ENCODE measurements at regions not wholly inside any gene's neighbourhood (a gene's known extent, or its start where the extent isn't known, plus 50 kb on each side); places are given as distances from the start of the nearest gene placed in this dataset.
"Not testable (repeated sequence)": the region's sequence is repeated elsewhere in the genome, so short reads cannot be mapped to it uniquely, and the experiment has no call there.

GRCh38 chr21:13923175-13923574 is 287.6 kb downstream of the LIPI start:
- not testable (repeated sequence) for DNase-seq

- DNase-seq = not testable (repeated sequence)
Observed at GRCh38 chr21:13921455-13921854, 289.3 kb downstream of the LIPI start.

GRCh38 chr21:13907385-13907784 is 297.8 kb downstream of the POTED start:
- not testable (repeated sequence) for DNase-seq

GRCh38 chr21:13896596-13897247 is 287.1 kb downstream of the POTED start:
- DNase-seq = not testable (repeated sequence)

- DNase-seq = not testable (repeated sequence)
Observed at GRCh38 chr21:13893617-13894016, 284.0 kb downstream of the POTED start.

- DNase-seq = not testable (repeated sequence)
Observed at GRCh38 chr21:13893025-13893424, 283.4 kb downstream of the POTED start.

- DNase-seq = not testable (repeated sequence)
Observed at GRCh38 chr21:13892146-13892751, 282.7 kb downstream of the POTED start.

- DNase-seq = not testable (repeated sequence)
Observed at GRCh38 chr21:13889176-13889575, 279.6 kb downstream of the POTED start.

- DNase-seq = not testable (repeated sequence)
Observed at GRCh38 chr21:13883641-13884395, 274.2 kb downstream of the POTED start.

- not testable (repeated sequence) for DNase-seq
Observed at GRCh38 chr21:13877503-13877902, 267.9 kb downstream of the POTED start.

GRCh38 chr21:13876999-13877398 is 267.4 kb downstream of the POTED start:
- not testable (repeated sequence) for DNase-seq

- DNase-seq = not testable (repeated sequence)
Observed at GRCh38 chr21:13874001-13874400, 264.4 kb downstream of the POTED start.

- no peak for DNase-seq
Observed at GRCh38 chr21:13854638-13855037, 245.1 kb downstream of the POTED start.

- not testable (repeated sequence) for DNase-seq
Observed at GRCh38 chr21:13850808-13851207, 241.2 kb downstream of the POTED start.

- DNase-seq = not testable (repeated sequence)
Observed at GRCh38 chr21:13849489-13849888, 239.9 kb downstream of the POTED start.

GRCh38 chr21:13846718-13847117 is 237.1 kb downstream of the POTED start:
- DNase-seq = not testable (repeated sequence)

- DNase-seq = not testable (repeated sequence)
Observed at GRCh38 chr21:13844574-13844973, 235.0 kb downstream of the POTED start.

- not testable (repeated sequence) for DNase-seq
Observed at GRCh38 chr21:13843081-13843480, 233.5 kb downstream of the POTED start.

- DNase-seq = not testable (repeated sequence)
Observed at GRCh38 chr21:13827666-13828065, 218.1 kb downstream of the POTED start.

- DNase-seq = no peak
Observed at GRCh38 chr21:13827201-13827600, 217.6 kb downstream of the POTED start.

GRCh38 chr21:13826511-13826910 is 216.9 kb downstream of the POTED start:
- not testable (repeated sequence) for DNase-seq

- not testable (repeated sequence) for DNase-seq
Observed at GRCh38 chr21:13825218-13825778, 215.7 kb downstream of the POTED start.
